HG03196 (cell line): ENCODE measurements at regions not wholly inside any gene's neighbourhood (a gene's known extent, or its start where the extent isn't known, plus 50 kb on each side); places are given as distances from the start of the nearest gene placed in this dataset.
"Not testable (repeated sequence)": the region's sequence is repeated elsewhere in the genome, so short reads cannot be mapped to it uniquely, and the experiment has no call there.

Experiments used
- ATAC-seq: cut with Tn5 transposase; IDR thresholded peaks from one replicate; pipeline ENCODE4 v1.9.1; 2021; ENCODE audit not compliant: unreplicated experiment

DNA sequence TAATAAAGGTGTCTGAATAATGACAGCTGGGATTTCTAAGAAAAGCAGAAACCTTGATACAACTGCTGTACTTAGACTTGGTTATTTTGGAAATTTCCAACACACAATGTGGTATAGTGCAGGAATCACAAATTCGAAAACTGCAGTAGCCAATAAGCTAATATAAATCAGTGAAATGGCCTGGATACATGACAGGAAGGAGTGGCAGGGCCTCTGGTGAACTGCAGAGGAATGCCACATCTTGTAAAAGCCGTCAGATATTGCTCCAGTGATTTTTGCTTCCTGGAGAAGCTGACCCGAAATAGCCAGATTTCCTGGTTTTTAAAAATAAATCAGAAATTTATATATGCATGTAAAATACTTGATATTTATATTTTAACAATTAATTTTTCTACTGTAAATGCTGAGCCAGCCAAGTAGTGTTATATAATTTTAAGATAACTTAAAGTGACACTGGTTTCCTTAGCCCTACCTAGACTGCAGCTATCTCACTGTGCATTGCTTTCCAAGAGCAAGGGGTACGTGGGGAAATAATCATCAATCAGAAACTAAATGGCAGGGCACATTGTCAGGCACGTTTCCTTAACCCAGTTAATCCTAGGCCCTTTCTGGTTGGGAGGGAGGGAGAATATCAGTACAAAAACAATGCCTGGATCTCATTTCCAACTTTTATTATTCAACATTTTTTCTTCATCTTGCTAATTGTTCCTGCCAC lies 182.4 kb downstream of the RASEF start:
- ATAC-seq, result no peak

- no peak for ATAC-seq
Observed at GRCh38 chr9:82882138-82882537, 180.8 kb downstream of the RASEF start.

GRCh38 chr9:82882748-82883147 lies 180.2 kb downstream of the RASEF start:
- ATAC-seq, result no peak

DNA sequence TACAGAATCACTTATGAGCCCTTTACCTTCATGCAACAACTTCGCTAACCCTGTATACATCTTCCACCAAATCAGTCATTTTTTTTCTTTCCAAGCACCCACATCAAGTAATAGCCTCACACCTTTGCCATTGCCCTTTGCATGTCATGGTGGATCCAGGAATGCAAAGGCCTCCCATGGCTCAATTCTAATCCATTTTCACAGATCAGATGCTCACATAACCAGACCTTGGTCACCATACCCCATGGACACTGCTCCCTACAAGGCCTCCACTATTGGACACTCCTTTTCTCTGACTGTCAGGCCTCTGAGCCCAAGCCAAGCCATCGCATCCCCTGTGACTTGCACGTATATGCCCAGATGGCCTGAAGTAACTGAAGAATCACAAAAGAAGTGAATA lies 179.5 kb downstream of the RASEF start:
- ATAC-seq, result no peak

GRCh38 chr9:82883974-82884373 lies 179.0 kb downstream of the RASEF start:
- not testable (repeated sequence) for ATAC-seq

GRCh38 chr9:82890401-82890800 lies 172.5 kb downstream of the RASEF start:
- ATAC-seq, result no peak

GRCh38 chr9:82890865-82891264 lies 172.1 kb downstream of the RASEF start:
- no peak for ATAC-seq

DNA sequence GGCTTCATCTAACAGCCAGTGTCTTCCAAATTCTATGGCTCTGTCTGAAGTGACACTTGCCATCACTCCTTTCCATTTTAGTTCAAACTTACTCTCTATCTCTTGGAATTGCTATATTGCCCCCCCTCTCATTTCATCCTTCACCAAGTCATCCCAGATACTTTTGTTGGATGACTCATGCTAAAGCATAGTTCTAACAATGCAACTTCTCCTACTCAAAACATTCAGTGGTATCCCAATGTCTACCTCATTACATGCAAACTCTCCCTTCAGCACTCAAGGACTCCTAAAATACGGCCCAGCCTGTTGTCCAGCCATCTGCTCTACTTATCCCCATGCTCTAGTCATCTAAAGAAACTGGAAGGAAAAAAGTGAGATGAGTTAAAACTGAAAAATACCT lies 171.6 kb downstream of the RASEF start:
- no peak for ATAC-seq

GRCh38 chr9:82893549-82893948 lies 169.4 kb downstream of the RASEF start:
- ATAC-seq, result no peak

GRCh38 chr9:82894548-82894947 lies 168.4 kb downstream of the RASEF start:
- ATAC-seq, result no peak

DNA sequence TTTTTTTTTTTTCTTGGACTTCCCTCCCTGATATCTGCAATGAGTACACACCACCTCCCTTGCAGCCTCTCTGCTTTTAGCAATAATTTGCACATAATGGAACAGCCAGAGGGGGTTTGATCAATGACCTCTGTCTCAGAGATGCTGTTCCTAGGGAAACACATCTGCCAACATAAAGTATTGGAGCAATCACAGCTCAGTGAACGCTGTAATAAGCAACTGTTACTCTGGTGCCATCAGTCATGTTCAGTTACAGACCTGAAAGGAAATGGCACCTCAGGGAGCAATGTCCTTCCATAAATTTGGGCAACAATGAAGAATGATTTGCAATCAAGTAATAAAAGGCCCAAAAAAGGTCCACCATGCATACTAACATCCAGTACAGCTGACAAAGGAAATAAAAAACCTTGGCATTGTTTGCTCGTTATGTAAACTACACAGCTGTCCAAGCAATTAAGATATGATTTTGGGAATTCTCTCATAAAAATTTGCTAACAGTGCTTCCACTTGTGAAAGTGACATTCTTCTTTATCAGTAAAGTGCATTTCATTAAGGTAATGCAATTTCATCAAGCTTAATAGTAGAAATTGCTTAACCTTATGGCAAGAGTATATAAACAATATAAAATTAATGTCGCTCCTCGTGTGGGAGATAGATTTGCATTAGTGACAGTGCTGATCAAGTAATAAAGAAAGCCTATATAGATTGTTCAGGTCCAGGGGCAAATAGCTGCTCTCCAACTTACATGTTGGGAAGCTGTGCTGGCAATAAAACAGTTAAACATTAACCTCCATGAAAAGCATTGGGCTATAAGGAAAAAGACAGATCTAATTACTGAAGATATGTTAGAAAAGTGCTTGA lies 167.8 kb downstream of the RASEF start:
- ATAC-seq, result no peak

- no peak for ATAC-seq
Observed at GRCh38 chr9:82895822-82896110, 167.2 kb downstream of the RASEF start.

DNA sequence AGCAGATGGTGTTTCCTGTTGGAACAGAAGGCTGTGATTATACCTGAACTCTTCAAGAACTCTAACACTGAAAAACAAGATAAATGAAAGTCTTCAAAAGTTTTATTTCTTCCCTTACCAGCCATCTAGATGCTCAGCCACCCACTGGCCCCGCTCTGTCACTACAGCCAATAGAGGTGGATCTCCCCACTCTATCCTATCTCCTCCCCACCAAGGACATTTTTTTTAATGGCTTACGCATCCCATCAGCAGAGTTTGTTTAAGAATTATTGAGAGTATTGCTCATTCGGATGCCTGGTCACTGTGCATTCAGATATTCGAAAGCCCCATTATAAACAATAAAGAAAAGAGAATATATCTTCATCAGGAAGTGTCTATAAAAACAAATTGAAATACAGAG lies 159.4 kb downstream of the RASEF start:
- ATAC-seq, result no peak

DNA sequence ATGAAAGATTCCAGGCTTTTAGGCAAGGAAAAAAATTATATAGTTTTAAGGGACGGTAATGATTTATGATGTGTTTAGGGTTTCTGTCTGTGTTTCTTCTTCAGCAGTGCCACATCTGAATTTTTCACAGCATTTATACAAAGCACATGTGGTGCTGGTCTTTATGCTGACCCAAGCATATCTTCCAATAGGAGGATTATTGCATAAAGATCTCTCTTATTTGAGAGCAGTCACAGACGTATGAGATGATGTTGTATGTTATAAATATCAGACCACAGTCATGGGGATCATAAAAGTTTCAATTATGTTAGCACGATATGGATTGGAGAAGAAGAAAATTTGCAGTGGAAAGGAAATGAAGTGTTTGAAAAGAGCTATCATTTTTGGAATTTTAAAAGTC lies 150.9 kb downstream of the RASEF start:
- ATAC-seq, result no peak

- no peak for ATAC-seq
Observed at GRCh38 chr9:82912645-82913044, 150.3 kb downstream of the RASEF start.

DNA sequence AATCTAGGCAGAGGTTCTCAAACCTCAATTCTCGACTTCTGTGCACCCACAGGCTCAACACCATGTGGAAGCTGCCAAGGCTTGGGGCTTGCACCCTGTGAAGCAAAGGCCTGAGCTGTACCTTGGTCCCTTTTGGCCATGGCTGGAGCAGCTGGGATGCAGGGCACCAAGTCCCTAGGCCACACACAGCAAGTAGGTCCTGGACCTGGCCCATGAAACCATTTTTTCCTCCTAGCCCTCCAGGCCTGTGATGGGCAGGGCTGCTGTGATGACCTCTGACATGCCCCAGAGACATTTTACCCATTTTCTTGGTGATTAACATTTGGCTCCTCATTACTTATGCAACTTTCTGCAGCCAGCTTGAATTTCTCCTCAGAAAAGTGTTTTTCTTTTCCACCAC lies 146.7 kb downstream of the RASEF start:
- not testable (repeated sequence) for ATAC-seq

DNA sequence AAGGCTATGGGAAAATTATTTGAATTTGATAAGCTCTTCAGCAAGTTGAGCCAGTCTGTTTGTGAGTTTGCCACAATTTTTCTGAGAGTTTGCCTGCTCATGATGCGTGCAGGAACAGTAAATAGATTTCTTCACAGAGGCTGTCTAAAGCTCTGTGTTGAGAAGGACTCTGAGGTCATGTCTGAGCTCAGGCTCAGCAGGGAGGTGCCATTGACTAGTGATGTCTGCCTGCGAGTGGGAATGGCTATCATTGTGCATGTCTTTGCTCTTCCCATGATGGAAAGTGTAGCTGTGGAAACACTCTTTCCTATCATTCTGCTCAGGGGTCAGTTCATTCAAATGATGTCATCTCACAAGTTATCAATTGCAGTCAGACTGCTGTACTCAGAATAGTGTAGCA lies 142.8 kb downstream of the RASEF start:
- ATAC-seq, result no peak

GRCh38 chr9:82922686-82923085 lies 140.3 kb downstream of the RASEF start:
- ATAC-seq, result no peak

- no peak for ATAC-seq
Observed at GRCh38 chr9:82923092-82923911, 139.6 kb downstream of the RASEF start.

DNA sequence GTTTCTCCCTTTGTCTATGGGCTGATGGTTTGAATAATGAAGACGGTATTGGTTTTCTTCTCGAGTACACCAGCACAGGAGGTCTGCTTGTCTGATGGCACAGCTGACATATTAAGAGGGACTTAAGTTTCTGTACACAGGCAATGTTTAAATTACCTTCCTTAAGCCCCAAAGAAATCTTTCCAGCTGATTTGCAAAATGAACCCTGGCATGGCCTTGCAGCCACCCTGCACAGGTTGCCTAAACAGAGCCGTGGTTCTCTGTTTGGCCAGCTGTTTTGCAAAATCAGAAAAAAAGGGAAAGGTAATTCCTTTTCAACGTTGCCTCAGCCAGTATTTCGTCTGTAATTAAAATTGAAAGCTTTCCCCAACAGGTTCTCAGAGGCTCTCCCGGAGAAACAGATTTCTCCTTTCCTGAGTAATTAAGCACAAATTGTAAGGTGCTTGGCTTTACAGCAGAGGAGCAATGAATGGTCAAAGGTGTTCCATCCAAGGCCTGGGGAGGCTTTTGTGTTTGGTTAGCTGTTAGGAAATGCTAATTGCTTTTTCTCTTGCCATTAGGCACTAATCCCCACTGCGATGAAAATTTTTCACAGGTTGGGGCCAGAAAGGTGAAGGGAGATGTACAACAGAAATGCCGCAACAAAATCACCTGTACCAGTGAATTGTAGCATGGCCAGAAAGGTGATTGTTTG lies 138.9 kb downstream of the RASEF start:
- no peak for ATAC-seq
